HG03571 (cell line): ENCODE measurements at regions not wholly inside any gene's neighbourhood (a gene's known extent, or its start where the extent isn't known, plus 50 kb on each side); places are given as distances from the start of the nearest gene placed in this dataset.
"Not testable (repeated sequence)": the region's sequence is repeated elsewhere in the genome, so short reads cannot be mapped to it uniquely, and the experiment has no call there.

ENCODE experiments used
- ATAC-seq: cut with Tn5 transposase; IDR thresholded peaks from one replicate; pipeline ENCODE4 v1.9.1; 2021; ENCODE audit not compliant: unreplicated experiment

DNA sequence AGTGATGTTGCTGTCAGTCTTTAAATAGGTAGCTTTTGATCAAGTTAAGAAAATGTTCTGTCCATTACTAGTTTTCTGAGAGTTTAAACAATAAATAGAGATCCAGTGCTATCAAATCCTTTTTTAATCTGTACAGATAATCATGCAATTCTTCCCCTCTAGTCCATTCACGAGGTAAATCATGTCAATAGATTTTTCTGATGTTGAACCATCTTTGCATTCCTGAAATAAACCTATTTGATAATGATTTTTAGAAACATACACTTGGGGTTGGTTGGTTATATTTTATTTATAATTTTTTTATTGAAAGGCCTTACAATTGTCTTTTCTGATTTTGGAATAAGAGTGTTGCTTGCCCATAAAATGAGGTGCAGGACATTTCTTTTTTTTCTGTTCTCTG lies 95.0 kb downstream of the FAM53A start:
- no peak for ATAC-seq

DNA sequence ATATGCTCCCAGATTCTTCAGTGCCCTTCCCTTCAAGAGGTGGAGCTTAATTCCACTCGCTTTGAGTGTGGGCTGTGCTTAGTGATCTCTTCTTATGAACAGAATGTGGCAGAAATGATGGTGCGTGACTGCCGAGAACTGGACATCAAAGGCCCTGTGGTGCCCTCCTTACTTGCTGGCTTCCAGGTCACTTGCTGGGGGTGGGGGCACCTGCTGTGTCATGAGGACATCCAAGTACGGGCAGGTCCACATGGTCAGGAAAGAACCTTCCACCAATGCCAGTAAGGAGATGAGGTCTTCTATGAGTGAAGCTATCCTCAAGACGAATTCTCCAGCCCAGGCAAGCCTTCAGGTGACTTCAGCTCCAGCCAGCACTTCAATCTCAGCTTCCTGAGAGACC lies 95.8 kb downstream of the FAM53A start:
- ATAC-seq, result no peak

DNA sequence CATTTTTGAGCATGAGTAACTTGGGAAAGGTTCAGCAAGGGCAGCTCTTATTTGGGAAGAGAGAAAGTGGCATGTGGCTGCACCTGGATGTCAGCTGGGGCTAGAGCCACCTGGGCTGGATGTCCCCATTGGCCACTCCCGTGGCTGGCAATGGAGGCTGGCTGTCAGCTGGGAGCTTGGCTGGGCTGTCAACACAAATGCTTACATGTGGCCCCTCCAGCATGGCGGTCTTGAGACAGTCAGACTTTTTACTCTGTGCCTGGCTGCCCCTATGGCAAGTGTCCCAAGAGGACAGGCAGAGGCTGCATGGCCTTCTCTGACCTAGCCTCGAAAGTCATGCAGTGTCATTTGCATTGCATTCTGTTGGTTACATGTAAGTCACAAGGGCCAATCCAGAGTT lies 99.6 kb downstream of the FAM53A start:
- no peak for ATAC-seq

DNA sequence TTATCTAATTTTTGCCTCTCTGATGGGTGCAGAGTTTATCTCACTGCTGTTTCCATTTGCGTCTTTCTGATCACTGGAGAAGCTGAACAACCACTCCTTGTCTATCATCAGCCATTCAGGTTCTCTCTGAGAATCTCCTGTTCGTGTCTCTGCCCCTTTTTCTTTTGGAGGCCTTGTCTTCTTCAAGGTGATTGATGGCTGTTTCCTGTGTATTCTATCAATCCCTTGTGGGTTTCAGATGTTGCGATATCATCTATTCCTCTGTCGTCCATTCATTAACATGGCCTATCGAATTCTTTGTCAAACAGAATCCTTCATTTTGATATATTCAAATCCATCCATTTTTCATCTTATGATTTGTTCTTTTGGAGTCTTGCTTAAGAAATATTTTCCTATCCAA lies 100.3 kb downstream of the FAM53A start:
- ATAC-seq, result no peak

DNA sequence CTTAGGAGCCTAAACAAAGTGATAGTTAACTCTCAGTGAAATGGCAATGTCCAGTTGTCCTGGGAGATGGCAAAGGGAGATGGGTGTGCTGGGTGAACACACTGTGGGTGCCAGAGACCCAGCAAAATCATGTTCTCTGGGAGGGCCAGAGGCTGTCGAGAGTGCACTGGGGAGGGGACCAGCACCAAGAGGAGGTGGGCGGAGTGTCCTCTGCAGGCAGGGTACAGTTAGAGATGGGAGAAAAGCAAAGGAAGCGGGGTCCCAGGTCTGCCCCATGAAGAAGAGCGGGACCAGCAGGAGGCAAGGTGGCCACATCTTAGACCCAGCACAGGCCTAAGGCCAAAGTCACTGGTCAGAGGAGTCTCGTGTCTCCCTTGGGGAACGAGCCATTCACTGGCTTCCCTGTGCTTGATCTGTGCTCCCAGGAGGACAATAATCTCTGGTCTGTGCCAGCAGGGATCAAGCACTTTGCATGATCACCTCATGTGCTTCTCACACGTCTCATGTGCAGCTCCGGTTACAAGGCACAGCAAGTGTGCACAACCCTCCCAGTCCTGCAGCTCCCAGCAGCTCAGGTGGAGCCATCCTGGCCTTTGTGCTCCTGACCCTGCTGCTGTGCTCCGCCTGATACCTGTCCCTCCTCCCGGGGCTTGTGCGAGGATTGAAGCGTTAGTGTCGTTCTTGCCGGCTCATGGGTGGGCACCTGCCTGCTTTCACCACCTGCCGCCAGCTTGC lies 100.9 kb downstream of the FAM53A start:
- no peak for ATAC-seq

DNA sequence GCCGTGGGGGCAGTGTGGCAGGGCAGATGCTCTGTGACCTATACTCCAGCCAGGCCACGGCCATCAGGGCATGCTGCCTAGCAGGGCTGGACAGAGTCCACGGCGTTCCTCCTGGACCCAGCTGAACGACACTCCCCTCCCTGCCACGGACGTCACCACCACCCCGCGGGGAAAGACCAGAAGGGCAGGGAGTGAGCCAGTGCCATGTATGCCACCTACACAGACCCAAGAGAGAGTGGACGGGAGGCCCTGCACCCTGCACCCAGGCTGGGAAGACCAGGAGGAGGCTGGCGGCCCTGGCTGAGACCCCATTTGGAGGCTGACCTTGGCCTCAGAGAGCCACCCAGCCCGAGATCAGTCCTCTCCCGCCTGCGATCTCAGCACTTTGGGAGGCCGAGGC lies 101.9 kb downstream of the FAM53A start:
- ATAC-seq, result no peak

DNA sequence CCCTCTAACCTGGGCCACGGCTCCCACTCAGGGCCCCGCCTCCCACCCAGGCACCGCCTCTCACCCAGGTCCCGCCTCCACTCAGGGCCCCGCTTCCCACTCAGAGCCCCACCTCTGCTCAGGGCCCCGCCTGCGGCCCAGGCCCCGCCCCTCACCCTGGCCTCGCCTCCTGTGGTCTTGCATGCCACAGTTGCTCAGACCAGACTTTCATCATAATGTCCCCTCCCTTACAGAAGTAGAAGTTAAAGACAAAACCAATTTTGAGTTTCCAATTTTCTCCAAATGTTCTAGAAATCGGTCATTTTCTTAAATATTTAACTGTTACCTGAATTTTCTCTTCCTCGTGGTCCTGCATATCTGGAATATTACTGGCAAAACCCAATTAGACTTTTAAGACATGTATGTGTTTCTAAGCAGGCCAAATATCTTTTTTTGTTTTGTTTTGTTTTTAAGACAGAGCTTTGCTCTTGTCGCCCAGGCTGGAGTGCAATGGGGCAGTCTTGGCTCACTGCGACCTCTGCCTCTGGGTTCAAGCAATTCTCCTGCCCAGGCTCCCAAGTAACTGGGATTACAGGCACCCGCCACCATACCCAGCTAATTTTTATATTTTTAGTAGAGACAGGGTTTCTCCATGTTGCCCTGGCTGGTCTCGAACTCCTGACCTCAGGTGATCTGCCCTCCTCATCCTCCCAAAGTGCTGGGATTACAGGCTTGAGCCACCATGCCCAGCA lies 102.8 kb downstream of the FAM53A start:
- peak; percentile 49 for ATAC-seq

DNA sequence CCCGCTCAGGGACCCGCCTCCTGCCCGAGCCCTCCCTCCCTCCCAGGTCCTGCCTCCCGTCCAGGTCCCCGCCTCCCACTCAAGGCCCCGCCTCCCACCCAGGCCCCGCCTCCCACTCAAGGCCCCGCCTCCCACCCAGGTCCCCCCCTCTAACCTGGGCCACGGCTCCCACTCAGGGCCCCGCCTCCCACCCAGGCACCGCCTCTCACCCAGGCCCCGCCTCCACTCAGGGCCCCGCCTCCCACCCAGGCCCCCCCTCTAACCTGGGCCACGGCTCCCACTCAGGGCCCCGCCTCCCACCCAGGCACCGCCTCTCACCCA lies 103.5 kb downstream of the FAM53A start:
- ATAC-seq, result not testable (repeated sequence)

DNA sequence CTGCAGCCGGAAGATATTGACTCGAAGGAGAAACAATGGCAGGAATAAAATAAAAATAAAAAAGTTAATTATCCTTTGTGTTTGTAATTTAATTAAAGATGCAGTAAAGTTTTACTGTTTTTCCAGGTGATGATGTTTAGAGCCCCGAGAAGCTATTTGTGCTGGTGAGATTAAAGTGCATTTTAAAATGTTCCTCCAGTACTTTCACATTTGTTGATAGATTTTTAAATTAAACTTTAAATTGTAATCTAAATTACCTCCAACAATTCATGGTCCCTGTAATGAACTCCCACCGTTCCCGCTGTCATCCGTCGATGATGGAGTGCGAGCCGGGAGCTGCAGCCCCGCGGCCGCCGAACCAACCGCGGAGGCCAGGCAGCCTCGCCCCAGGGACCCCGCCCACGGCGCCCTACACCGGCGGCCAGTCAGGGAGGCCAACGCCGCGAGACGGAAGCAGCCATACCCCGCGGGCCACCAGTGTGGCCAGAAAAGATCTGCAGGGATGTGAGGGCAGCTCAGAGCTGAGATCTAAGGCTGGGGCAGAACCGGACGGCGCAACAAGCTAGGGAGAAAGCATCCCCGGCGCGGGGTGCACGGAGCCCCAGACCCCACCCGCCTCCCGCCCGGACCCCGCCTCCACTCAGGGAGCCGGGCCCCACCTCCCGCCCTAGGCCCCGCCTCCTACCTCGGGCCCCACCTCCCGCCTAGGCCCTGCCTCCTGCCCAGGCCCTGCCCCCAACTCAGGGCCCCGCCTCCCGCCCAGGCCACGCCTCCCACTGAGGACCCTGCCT lies 104.0 kb downstream of the FAM53A start:
- peak; percentile 44 for ATAC-seq

DNA sequence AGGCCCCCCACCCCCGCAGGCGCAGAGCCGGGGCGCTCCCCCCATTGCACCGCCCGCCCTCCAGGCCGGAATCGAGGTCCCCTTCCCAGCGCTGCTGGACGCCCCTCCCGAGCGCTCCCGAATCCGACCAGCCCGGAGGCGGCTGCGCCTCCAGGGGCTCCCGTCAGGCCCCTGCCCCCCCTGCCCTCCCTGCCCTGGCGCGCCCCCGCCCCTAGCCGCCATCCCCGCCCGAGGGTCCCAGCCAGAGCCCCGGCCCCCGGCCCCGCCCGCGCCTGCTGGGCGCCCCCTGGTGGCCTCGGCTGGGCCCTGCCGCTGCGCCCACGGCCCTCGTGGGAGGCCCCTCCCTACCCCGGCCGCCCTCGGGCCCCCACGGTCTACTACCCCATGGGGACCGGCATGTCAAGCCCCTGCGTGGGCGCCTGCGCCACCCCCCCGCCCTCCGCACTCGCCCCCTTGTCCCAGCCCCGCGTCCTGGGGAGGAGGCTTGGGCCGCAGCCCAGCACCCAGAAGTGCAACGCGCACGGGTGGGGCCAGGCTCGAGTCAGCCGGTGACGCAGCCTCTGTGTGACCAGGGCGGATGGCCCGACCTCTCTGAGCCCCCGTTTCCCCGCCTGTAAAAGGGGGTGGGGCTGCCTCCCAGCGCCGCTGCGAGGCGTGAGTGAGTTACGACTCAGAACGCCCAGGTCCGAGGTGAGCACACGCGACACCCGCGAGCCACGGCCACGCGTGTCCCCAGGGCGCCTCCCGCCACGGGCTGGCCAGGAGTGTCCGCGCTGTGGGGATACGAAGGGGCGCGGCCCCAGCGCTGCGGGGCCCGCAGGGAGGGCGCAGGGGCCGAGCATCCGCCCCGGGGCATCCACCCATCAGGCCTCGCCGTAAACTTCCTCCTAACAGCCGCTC lies 104.9 kb downstream of the FAM53A start:
- no peak for ATAC-seq

DNA sequence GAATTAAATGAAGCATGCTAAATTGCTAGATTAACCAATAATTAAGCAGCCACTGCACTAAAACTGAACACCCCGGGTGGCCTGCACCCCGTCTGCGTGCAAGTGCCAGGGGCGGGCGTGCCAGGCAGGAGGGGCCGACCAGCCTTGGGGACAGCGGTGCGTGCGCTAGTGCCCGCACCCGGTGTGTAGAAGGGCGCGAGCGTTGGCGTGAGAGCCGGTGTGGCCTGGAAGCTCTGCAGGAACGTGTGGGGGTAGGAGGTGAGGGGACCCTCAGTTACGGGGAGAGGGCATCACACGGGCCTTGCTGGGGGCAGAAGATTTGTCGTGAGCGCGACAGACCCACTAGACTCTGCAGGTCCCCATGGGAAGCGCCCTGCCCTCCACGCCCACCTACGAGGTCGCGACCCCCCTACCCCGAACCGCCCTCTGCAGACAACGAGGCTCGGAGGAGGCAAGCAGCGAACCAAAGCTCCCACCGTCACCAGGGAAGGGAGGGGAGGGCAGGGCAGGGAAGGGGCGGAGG lies 105.8 kb downstream of the FAM53A start:
- ATAC-seq, result no peak

DNA sequence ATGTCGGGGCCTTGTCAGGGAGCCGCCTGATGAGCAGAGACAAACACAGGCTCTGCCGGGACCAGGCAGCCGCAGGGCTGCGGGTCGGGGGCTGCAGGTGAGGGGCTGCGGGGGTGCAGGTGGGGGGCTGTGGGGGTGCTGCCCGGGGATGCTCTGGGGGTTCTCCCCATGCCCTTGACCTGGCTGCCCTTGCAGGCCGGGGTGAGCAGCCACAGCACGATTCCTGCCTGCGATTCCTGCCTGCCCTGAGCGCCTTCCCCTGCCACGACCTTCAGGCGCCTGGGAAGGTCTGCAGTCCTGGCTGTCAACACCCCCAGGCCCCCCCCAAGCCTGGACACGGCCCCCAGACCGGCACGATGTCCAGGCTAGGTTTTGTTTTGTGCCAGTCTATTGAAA lies 106.3 kb downstream of the FAM53A start:
- ATAC-seq, result no peak

DNA sequence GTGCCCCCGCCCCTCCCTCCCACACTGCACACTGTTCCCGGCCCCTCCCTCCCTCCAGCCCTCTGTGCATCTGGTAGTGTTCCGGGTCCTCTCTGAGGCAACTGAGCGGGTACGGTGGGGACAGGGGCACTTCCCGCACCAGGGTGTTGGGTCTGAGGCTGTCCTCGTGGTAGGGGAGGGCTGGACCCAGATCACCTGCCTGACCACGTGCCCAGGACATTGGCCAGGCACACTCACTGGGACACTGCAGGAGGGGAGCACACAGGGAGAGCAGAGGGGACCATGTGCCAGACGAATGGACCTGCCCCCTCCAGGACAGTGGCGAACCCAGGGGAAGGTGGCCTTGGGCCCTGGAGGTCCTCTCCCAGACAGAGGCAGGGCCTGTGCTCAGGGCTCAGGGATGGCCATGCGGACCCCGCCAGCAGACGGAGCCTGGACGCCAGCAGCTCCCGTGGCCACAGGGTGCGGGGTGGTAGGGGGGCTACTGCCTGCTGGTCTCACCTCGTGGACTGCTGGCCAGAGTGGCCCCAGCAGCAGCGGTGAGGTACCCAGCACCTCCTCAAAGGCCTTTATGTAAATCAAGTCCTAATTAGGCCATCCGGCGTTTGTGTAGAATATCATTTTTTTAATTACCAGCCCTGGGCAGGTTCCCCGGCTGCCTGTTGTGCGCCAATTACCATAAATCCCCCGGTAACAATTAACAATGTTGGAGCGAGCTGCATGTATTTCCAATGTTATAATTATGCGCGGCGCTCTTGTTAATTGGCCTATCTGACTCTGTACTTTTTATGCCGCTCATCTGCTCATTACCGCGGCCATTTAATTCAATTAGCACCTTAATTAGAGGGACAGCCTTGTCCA lies 106.9 kb downstream of the FAM53A start:
- ATAC-seq, result no peak

DNA sequence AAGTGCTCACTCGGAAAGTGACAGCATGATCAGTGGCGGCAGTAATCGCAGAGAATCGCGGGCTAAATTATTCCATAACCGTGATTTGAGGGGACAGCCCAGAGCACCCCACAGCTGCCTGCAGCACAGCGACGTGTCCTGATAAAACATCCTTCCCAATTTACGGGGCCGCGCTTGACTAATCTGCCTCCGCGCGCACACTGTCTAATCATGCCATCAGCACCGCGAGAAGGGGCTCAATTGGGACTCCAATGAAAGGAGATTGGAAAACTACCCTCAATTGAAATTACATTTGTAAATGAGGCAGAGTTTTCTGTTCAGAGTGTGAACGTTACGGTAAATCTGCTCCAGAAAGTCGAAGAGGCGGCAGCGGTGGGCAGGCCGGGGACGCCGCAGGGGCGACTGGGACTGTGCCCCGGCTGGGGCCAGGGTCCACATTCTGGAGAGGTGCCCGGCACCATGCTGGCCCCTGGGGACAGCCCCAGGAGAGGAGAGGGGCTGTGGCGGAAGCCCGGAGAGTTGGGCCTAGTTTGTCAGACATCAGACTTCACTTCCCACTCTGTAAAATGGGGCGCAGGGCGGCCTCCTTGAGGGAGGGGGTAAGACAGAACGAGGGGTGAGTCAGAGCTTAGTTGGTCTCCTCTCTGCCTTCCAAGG lies 107.7 kb downstream of the FAM53A start:
- ATAC-seq, result no peak

DNA sequence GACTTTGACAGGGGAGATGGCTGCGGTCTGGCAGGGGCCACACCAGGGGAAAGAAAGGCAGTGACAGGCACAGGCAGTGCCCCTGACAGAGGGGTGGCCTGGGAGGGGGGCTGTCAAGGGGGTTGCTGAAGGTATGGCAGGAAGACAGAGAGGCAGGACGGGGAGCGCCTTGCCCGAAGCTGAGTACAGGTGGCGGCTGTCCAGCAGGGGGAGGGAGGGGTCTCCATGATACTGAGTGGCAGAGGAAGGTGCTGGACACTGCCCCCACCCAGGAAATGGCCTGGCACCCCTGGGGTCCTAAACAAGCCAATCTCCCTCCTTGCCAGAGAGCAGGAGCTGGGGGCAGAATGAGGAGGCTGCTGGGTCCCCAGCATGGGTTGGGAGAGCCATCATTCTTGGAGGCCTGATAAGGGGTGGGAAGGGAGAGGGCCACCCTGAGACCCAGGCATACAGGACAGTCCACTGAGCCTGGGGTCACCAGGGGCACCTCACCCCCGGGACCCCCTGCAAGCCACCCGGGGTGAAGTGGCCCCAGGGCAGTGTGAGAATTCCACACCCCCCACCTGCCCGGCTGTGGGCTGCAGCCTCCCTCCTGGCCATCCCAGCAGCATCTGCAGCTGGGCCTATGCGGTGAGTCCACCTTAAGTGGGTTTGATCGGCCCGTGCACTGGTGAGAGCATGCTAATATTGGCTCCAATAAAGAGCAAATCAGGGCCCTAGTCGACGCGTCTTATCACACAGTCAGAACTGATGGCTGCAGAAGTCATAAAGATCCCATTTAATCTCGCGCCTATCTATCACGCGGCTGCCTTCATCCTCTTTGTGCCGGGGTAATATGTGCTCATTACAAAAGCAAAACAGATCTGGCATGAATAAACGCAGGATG lies 108.5 kb downstream of the FAM53A start:
- ATAC-seq, result no peak

DNA sequence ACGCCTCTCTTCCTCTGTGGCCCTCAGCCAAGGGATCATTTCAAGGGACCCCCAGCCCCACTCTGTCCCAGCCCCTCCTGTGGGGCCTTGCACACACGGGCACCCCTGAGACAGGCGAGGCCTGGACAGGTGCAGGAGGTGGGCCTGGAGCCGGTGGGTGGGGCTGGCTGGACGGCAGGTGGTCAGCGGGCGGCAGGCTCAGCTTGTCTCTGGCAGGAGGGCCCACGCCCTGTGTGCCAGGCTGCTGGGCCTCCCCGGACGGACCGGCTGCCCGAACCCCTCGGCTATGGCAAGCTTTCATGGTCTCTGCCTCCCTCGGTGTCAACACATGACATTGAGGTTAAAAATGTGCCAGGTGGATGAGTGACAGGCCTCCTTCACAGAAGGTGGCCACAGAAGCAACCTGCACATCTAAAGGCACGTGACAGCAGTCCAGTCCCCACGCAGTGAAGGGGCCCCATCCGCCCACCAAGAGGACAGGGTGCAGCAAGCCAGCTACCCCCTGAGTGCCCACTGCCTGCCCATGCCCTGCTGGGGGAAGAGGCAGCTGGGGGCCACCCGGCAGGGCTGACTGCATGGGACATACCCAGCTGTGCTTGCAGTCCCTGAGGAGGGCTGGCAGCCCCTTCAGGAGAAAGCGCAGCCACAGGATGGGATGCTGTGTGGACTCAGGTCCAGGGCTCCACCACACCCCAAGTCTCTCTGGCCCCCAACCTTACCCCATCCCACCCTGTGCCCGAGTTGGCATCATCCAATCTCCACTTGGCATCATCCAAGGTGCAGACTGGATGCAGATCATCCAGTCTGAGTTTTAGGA lies 109.3 kb downstream of the FAM53A start:
- no peak for ATAC-seq

DNA sequence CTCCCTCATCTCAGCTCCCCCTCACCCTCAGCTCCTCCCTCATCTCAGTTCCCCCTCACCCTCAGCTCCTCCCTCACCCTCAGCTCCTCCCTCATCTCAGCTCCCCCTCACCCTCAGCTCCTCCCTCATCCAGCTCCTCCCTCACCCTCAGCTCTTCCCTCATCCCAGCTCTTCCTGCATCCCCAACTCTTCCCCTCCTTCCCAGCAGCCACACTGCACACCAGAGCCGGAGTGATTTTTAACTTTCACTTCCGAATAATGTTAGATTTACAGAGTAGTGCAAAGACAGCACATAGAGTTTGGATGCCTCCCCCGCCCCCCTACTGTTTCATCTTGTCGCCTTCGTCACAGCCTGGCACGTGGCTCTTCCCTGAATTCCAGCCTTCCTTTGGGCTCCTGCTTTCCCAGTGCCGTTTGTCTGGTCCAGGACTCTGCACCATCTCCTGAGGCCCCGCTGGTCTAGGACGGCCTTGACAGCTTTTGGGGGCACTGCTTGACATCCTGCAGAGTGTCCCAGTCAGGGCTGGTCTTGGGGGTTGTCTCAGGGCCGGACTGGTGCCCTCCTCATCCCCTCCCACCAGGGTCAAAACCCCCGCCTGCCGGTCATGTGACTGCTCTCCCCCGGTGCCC lies 110.2 kb downstream of the FAM53A start:
- no peak for ATAC-seq
